ENCODE measurements at regions not wholly inside any gene's neighbourhood (a gene's known extent, or its start where the extent isn't known, plus 50 kb on each side); places are given as distances from the start of the nearest gene placed in this dataset.
"Not testable (repeated sequence)": the region's sequence is repeated elsewhere in the genome, so short reads cannot be mapped to it uniquely, and the experiment has no call there.

- no peaks in the 10 kb centered on the region for H3K27me3 Mint-ChIP-seq (ENCODE audit: low read depth)
- no peak for TF ChIP-seq CTCF (IDR thresholded peaks at IDR 0.05; ENCODE audit: unreplicated experiment)
These were observed 91.7 kb upstream of the SLCO6A1 start for GRCh38 chr5:102590467-102590866.

GRCh38 chr5:102591650-102592049, 92.8 kb upstream of the SLCO6A1 start:
- H3K4me1 Mint-ChIP-seq = no peaks in the 10 kb centered on the region
- H3K36me3 Mint-ChIP-seq = peaks cover 3% of the 10 kb centered on the region
- DNase-seq (ENCODE audit: low spot score in 2 of 2, unreplicated experiment in 2 of 2) = no peak
- H3K9me3 Mint-ChIP-seq = peaks cover 14% of the 10 kb centered on the region
- TF ChIP-seq CTCF (IDR thresholded peaks at IDR 0.05; ENCODE audit: unreplicated experiment) = no peak
- H3K27me3 Mint-ChIP-seq (ENCODE audit: low read depth) = no peaks in the 10 kb centered on the region
- no peak overlapping the region for H3K4me3 Mint-ChIP-seq
- no peak overlapping the region for H3K27ac Mint-ChIP-seq

More at GRCh38 chr5:102590467-102590866, 91.7 kb upstream of the SLCO6A1 start:
- H3K27ac Mint-ChIP-seq = no peak overlapping the region
- no peak for DNase-seq (ENCODE audit: low spot score in 2 of 2, unreplicated experiment in 2 of 2)
- H3K9me3 Mint-ChIP-seq = peaks cover 14% of the 10 kb centered on the region
- H3K4me3 Mint-ChIP-seq = no peak overlapping the region
- no peaks in the 10 kb centered on the region for H3K4me1 Mint-ChIP-seq
- H3K36me3 Mint-ChIP-seq = peaks cover 3% of the 10 kb centered on the region

GRCh38 chr5:102592586-102592985, 93.8 kb upstream of the SLCO6A1 start:
- H3K36me3 Mint-ChIP-seq; H3K27me3 Mint-ChIP-seq (ENCODE audit: low read depth); H3K4me3 Mint-ChIP-seq; H3K27ac Mint-ChIP-seq; H3K4me1 Mint-ChIP-seq; DNase-seq (ENCODE audit: low spot score in 2 of 2, unreplicated experiment in 2 of 2): not testable (repeated sequence)
- H3K9me3 Mint-ChIP-seq = peaks cover 14% of the 10 kb centered on the region

GRCh38 chr5:102594192-102594591, 95.4 kb upstream of the SLCO6A1 start:
- TF ChIP-seq CTCF (IDR thresholded peaks at IDR 0.05; ENCODE audit: unreplicated experiment) = no peak
- no peak for DNase-seq (ENCODE audit: low spot score in 2 of 2, unreplicated experiment in 2 of 2)

GRCh38 chr5:102595332-102595731, 96.5 kb upstream of the SLCO6A1 start:
- Mint-ChIP-seq H3K27ac (no peak overlapping the region), H3K27me3 (ENCODE audit: low read depth) (no peaks in the 10 kb centered on the region), H3K9me3 (peaks cover 14% of the 10 kb centered on the region), H3K4me3 (no peak overlapping the region), H3K4me1 (no peaks in the 10 kb centered on the region), H3K36me3 (peaks cover 3% of the 10 kb centered on the region)
- no peak for TF ChIP-seq CTCF (IDR thresholded peaks at IDR 0.05; ENCODE audit: unreplicated experiment)
- no peak for DNase-seq (ENCODE audit: low spot score in 2 of 2, unreplicated experiment in 2 of 2)

More at GRCh38 chr5:102594192-102594591, 95.4 kb upstream of the SLCO6A1 start:
- H3K9me3 Mint-ChIP-seq = peaks cover 14% of the 10 kb centered on the region
- H3K27ac Mint-ChIP-seq = no peak overlapping the region
- H3K4me3 Mint-ChIP-seq = no peak overlapping the region
- no peaks in the 10 kb centered on the region for H3K4me1 Mint-ChIP-seq
- H3K27me3 Mint-ChIP-seq (ENCODE audit: low read depth) = no peaks in the 10 kb centered on the region
- H3K36me3 Mint-ChIP-seq = peaks cover 3% of the 10 kb centered on the region

- Mint-ChIP-seq H3K9me3 (peaks cover 14% of the 10 kb centered on the region), H3K27ac (no peak overlapping the region), H3K27me3 (ENCODE audit: low read depth) (no peaks in the 10 kb centered on the region), H3K4me1 (no peaks in the 10 kb centered on the region), H3K4me3 (no peak overlapping the region), H3K36me3 (peaks cover 3% of the 10 kb centered on the region)
- no peak for TF ChIP-seq CTCF (IDR thresholded peaks at IDR 0.05; ENCODE audit: unreplicated experiment)
- DNase-seq (ENCODE audit: low spot score in 2 of 2, unreplicated experiment in 2 of 2) = no peak
These were observed 97.3 kb upstream of the SLCO6A1 start for GRCh38 chr5:102596113-102596512.
